HEK293 (cell line): ENCODE measurements at regions not wholly inside any gene's neighbourhood (a gene's known extent, or its start where the extent isn't known, plus 50 kb on each side); places are given as distances from the start of the nearest gene placed in this dataset.

ENCODE experiments used
- CTCF ChIA-PET: fragments of 350-600 bp; formaldehyde crosslinking; extraction: SDS; loops from one replicate; lab custom pipeline; 2021; ENCODE audit warnings: antibody characterized with exemption; lab: Yijun Ruan, JAX
- POLR2A ChIA-PET: fragments of 300-600 bp; formaldehyde crosslinking; extraction: SDS; loops from one replicate; lab custom pipeline; 2020; ENCODE audit warnings: antibody characterized with exemption, inconsistent platforms; lab: Yijun Ruan, JAX
- H3K27ac ChIP-seq: fragments of 200-500 bp; sonication (Bioruptor generic); 2 replicates; pipeline ENCODE4 v1.5.1; 2014; ENCODE audit warnings: low read depth, low read length, control low read depth, inconsistent platforms; ENCODE audit errors: extremely low read depth
- H3K36me3 ChIP-seq, 2 experiments: fragments of 200-500 bp in 1 of 2; sonication (Bioruptor generic) in 1 of 2; 1 replicate in 1 of 2; 2 replicates in 1 of 2; pipeline ENCODE4 v1.5.1; 2014 to 2017; ENCODE audit warnings: inconsistent platforms in 2 of 2, low read length in 2 of 2; ENCODE audit not compliant: control insufficient read depth in 2 of 2, insufficient read depth in 1 of 2
- H3K4me1 ChIP-seq: fragments of 200-500 bp; sonication (Bioruptor generic); 2 replicates; pipeline ENCODE4 v1.5.1; 2014; ENCODE audit warnings: mild to moderate bottlenecking, low read length, inconsistent platforms; ENCODE audit not compliant: control insufficient read depth, insufficient read depth
- H3K4me3 ChIP-seq: 2 replicates; pipeline ENCODE4 v1.5.1; 2011; ENCODE audit warnings: low read depth, mild to moderate bottlenecking, control low read depth, low read length, moderate library complexity
- H3K9me3 ChIP-seq: fragments of 200-500 bp; sonication (Bioruptor generic); 2 replicates; pipeline ENCODE4 v1.5.1; 2014; ENCODE audit warnings: low read depth, low read length, inconsistent platforms; ENCODE audit not compliant: control insufficient read depth, insufficient read depth
- ELK4 ChIP-seq: IDR thresholded peaks from 2 replicates; pipeline ENCODE4 v1.6.1; 2011; ENCODE audit warnings: mild to moderate bottlenecking, low read depth, low read length, borderline replicate concordance
- HIC1 ChIP-seq: fragments of 450-650 bp; formaldehyde crosslinking; IDR thresholded peaks from 2 replicates; pipeline ENCODE4 v1.5.1; 2016; ENCODE audit warnings: missing biosample characterization, missing genetic modification characterization
- SP7 ChIP-seq: fragments of 450-650 bp; formaldehyde crosslinking; IDR thresholded peaks from 2 replicates; pipeline ENCODE4 v1.5.1; 2016; ENCODE audit warnings: missing biosample characterization, missing genetic modification characterization
- ZBTB20 ChIP-seq: fragments of 450-650 bp; formaldehyde crosslinking; IDR thresholded peaks from 2 replicates; pipeline ENCODE4 v1.5.1; 2016; ENCODE audit warnings: missing biosample characterization, missing genetic modification characterization
- ZBTB7A ChIP-seq: fragments of 450-650 bp; formaldehyde crosslinking; IDR thresholded peaks from 2 replicates; pipeline ENCODE4 v1.5.1; 2016; ENCODE audit warnings: low read depth, missing biosample characterization, missing genetic modification characterization
- ZNF121 ChIP-seq: fragments of 450-650 bp; formaldehyde crosslinking; IDR thresholded peaks from 2 replicates; pipeline ENCODE4 v1.5.1; 2016; ENCODE audit warnings: missing biosample characterization, missing genetic modification characterization
- ZNF157 ChIP-seq: fragments of 450-650 bp; formaldehyde crosslinking; IDR thresholded peaks from 2 replicates; pipeline ENCODE4 v1.5.1; 2016; ENCODE audit warnings: missing biosample characterization, missing genetic modification characterization
- ZNF239 ChIP-seq: fragments of 450-650 bp; formaldehyde crosslinking; IDR thresholded peaks from 2 replicates; pipeline ENCODE4 v1.5.1; 2016; ENCODE audit warnings: missing biosample characterization, missing genetic modification characterization
- ZNF335 ChIP-seq: fragments of 450-650 bp; formaldehyde crosslinking; conservative IDR thresholded peaks from 2 replicates; pipeline ENCODE4 v1.5.1; 2016; ENCODE audit warnings: missing biosample characterization, missing genetic modification characterization
- ZNF398 ChIP-seq: fragments of 450-650 bp; formaldehyde crosslinking; IDR thresholded peaks from 2 replicates; pipeline ENCODE4 v1.5.1; 2017; ENCODE audit warnings: missing biosample characterization, missing genetic modification characterization
- ZNF510 ChIP-seq: fragments of 450-650 bp; formaldehyde crosslinking; IDR thresholded peaks from 2 replicates; pipeline ENCODE4 v1.5.1; 2018; ENCODE audit warnings: mild to moderate bottlenecking, missing genetic modification characterization, missing biosample characterization; ENCODE audit not compliant: insufficient replicate concordance
- ZNF600 ChIP-seq: fragments of 450-650 bp; formaldehyde crosslinking; IDR thresholded peaks from 2 replicates; pipeline ENCODE4 v1.5.1; 2016; ENCODE audit warnings: missing biosample characterization, missing genetic modification characterization
- ZNF626 ChIP-seq: fragments of 450-650 bp; sonication (Bioruptor Pico); formaldehyde crosslinking; IDR thresholded peaks from 2 replicates; pipeline ENCODE4 v1.5.1; 2018; ENCODE audit warnings: missing biosample characterization, missing genetic modification characterization, inconsistent platforms
- ZNF747 ChIP-seq: fragments of 450-650 bp; formaldehyde crosslinking; IDR thresholded peaks from 2 replicates; pipeline ENCODE4 v1.5.1; 2016; ENCODE audit warnings: missing biosample characterization, missing genetic modification characterization
- ZNF785 ChIP-seq: fragments of 450-650 bp; formaldehyde crosslinking; IDR thresholded peaks from 2 replicates; pipeline ENCODE4 v1.5.1; 2016; ENCODE audit warnings: missing biosample characterization, missing genetic modification characterization
- ZNF792 ChIP-seq: fragments of 450-650 bp; formaldehyde crosslinking; IDR thresholded peaks from 2 replicates; pipeline ENCODE4 v1.5.1; 2016; ENCODE audit warnings: missing biosample characterization, missing genetic modification characterization
- ZXDB ChIP-seq: fragments of 450-650 bp; formaldehyde crosslinking; IDR thresholded peaks from 2 replicates; pipeline ENCODE4 v1.5.1; 2016; ENCODE audit warnings: missing biosample characterization, missing genetic modification characterization
- TF ChIP-seq, protein P1 (sequence below): fragments of 450-650 bp; formaldehyde crosslinking; IDR thresholded peaks from 2 replicates; pipeline ENCODE4 v1.5.1; 2017; ENCODE audit warnings: missing biosample characterization, missing genetic modification characterization
- TF ChIP-seq, protein P2 (sequence below): fragments of 450-650 bp; IDR thresholded peaks from 2 replicates; pipeline ENCODE4 v1.5.1; 2018; ENCODE audit warnings: missing biosample characterization, mild to moderate bottlenecking, missing genetic modification characterization

- TF ChIP-seq, protein P1, sequence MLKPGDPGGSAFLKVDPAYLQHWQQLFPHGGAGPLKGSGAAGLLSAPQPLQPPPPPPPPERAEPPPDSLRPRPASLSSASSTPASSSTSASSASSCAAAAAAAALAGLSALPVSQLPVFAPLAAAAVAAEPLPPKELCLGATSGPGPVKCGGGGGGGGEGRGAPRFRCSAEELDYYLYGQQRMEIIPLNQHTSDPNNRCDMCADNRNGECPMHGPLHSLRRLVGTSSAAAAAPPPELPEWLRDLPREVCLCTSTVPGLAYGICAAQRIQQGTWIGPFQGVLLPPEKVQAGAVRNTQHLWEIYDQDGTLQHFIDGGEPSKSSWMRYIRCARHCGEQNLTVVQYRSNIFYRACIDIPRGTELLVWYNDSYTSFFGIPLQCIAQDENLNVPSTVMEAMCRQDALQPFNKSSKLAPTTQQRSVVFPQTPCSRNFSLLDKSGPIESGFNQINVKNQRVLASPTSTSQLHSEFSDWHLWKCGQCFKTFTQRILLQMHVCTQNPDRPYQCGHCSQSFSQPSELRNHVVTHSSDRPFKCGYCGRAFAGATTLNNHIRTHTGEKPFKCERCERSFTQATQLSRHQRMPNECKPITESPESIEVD (tag by site-specific recombination) = no peak
- TF ChIP-seq ZNF398 (tag by site-specific recombination) (no peak), ZNF747 (tag by site-specific recombination) (no peak), ZNF157 (tag by site-specific recombination) (no peak), ZBTB20 (no peak), ZNF785 (no peak)
Observed at GRCh38 chr20:5470943-5471342, 139.9 kb downstream of the GPCPD1 start (continued).

GRCh38 chr20:5470458-5470857 lies 140.3 kb downstream of the GPCPD1 start:
- Histone ChIP-seq H3K9me3 (no peaks in the 10 kb centered on the region), H3K4me3 (no peak overlapping the region), H3K4me1 (0 out of 2 replicates have a peak, but pooled peaks cover 2% of the 10 kb centered on the region), H3K27ac (no peak overlapping the region), H3K36me3 (no peaks in the 10 kb centered on the region)
- ChIA-PET POLR2A (no interaction called here), CTCF (no interaction called here)
- TF ChIP-seq ZBTB7A (tag by site-specific recombination) (no peak), ZNF335 (no peak), HIC1 (tag by site-specific recombination) (no peak), ZNF626 (no peak), SP7 (no peak), ZXDB (tag by site-specific recombination) (no peak), ZNF121 (no peak), ZNF239 (tag by site-specific recombination) (no peak), ELK4 (no peak), ZNF510 (tag by site-specific recombination) (no peak), ZNF600 (tag by site-specific recombination) (no peak), ZNF792 (tag by site-specific recombination) (no peak)
- TF ChIP-seq, protein P2, sequence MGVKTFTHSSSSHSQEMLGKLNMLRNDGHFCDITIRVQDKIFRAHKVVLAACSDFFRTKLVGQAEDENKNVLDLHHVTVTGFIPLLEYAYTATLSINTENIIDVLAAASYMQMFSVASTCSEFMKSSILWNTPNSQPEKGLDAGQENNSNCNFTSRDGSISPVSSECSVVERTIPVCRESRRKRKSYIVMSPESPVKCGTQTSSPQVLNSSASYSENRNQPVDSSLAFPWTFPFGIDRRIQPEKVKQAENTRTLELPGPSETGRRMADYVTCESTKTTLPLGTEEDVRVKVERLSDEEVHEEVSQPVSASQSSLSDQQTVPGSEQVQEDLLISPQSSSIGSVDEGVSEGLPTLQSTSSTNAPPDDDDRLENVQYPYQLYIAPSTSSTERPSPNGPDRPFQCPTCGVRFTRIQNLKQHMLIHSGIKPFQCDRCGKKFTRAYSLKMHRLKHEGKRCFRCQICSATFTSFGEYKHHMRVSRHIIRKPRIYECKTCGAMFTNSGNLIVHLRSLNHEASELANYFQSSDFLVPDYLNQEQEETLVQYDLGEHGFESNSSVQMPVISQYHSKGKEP (tag by site-specific recombination) = no peak
